ENCODE measurements at regions not wholly inside any gene's neighbourhood (a gene's known extent, or its start where the extent isn't known, plus 50 kb on each side); places are given as distances from the start of the nearest gene placed in this dataset.

GRCh38 chr10:117945651-117946050 is 101.1 kb downstream of the RAB11FIP2 start:
- no peak for TF ChIP-seq CTCF (IDR thresholded peaks at IDR 0.05; ENCODE audit: insufficient read depth, low read depth, low read length)
- no peak for DNase-seq (ENCODE audit: low read depth)
- no peak overlapping the region for H3K4me3 ChIP-seq (ENCODE audit: low read depth, low read length)

- H3K4me3 ChIP-seq (ENCODE audit: low read depth, low read length): no peak overlapping the region
- DNase-seq (ENCODE audit: low read depth): no peak
- TF ChIP-seq CTCF (IDR thresholded peaks at IDR 0.05; ENCODE audit: insufficient read depth, low read depth, low read length): no peak
Measured at GRCh38 chr10:117946525-117947070, 100.1 kb downstream of the RAB11FIP2 start.

- TF ChIP-seq CTCF (IDR thresholded peaks at IDR 0.05; ENCODE audit: insufficient read depth, low read depth, low read length): no peak
- no peak overlapping the region for H3K4me3 ChIP-seq (ENCODE audit: low read depth, low read length)
- no peak for DNase-seq (ENCODE audit: low read depth)
Measured at GRCh38 chr10:117948493-117948892, 98.2 kb downstream of the RAB11FIP2 start.

- TF ChIP-seq CTCF (IDR thresholded peaks at IDR 0.05; ENCODE audit: insufficient read depth, low read depth, low read length): no peak
- DNase-seq (ENCODE audit: low read depth): no peak
- no peak overlapping the region for H3K4me3 ChIP-seq (ENCODE audit: low read depth, low read length)
Measured at GRCh38 chr10:117950408-117950807, 96.3 kb downstream of the RAB11FIP2 start.

All from fibroblast of villous mesenchyme (primary cell).